ENCODE measurements at regions not wholly inside any gene's neighbourhood (a gene's known extent, or its start where the extent isn't known, plus 50 kb on each side); places are given as distances from the start of the nearest gene placed in this dataset.

GRCh38 chr18:25866331-25866730 lies 224.1 kb downstream of the SS18 start:
- DNase-seq: no peak

- no peak for DNase-seq
Measured at GRCh38 chr18:25862881-25863600, 227.4 kb downstream of the SS18 start.

DNA sequence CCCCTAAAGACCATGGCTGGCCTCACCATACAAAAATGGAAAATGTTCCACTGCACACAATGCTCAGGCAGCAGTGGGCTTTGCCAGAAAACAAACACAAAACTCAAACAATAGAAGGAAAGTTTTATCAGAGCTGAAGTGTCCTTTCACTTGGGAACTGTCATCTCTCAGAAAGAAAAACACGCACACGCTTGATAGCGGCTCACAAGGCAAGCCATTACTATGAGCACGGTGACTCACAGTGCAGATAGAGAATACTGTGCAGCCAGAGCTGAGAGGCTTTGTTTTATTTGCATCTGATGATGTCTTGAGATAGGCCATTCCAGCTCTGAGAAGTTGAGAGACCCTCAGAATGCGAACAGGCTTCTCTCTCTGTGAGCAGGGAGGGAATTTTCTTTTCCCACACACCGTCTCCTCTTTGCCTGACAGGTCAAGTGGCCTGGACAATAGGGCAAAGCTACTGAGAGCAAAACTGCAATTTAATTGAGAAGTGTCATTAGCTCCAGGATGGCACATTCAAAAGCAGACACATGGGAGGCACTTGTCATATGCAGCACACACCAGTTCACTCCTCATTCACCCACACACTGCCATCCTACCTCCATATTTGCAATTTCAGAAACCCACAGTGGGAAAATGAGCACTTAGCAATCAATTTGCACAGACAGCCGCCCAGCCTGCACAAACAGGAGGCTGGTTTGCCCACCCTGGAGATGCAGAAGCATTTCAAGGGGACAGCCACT lies 236.6 kb downstream of the SS18 start:
- DNase-seq: no peak

DNA sequence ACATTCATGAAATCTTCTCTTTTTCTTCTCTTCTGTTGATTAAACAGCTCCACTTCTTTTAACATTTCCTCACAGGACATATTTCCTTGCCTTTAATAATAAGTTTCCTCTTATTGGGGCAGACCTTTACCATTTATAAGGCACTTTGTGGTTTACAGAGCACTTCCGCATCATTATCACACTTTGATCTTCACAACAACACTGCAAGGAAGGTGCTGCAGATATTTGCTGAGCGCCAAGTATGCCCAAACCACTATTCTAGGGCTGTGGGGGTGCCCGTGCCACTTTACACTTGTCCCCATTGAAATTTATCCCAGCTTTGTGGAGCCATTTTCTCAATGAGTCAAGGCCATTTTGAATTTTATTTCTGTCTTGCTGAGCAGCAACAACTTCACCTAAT lies 246.6 kb downstream of the SS18 start:
- DNase-seq: no peak

DNA sequence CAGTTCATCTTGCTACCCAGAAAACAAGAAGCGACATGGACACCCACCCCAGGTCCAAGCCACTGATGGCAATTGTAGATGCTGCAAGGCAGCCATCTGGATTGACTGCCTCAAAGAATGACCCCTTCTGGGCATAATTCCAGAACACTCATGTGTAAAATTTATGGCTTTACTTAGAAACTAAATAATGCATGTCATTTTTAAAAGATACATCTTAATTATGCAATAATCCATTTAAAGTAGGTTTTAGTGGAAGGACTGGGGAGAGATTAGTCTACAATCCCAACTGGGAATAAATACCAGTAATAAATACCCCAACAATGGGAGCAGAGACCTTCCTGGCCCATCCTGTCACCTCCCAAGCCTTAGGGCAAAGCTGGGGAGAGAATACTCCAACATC lies 247.7 kb downstream of the SS18 start:
- no peak for DNase-seq

- no peak for DNase-seq
Measured at GRCh38 chr18:25834061-25834460, 256.4 kb downstream of the SS18 start.

- DNase-seq: no peak
Measured at GRCh38 chr18:25832001-25832604, 258.3 kb downstream of the SS18 start.

DNA sequence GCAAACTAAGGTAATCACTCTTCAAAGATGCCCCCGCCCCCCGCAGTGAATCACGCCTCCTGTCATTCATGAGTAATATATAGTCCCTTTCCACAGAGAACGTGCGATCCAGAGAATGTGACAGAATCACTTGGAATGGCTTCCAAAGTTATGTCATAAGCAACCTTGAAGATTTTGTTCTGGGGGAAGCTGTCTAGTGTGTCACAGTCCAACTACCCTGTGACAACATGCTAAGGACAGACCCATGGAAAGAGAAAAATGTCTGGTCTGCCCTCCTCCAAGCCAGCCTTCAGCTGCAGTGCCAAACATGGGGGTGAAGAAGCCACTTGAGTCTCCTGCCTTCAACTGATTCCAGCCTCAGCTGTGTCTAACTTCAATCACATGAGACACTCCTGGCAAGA lies 259.1 kb downstream of the SS18 start:
- no peak for DNase-seq

DNA sequence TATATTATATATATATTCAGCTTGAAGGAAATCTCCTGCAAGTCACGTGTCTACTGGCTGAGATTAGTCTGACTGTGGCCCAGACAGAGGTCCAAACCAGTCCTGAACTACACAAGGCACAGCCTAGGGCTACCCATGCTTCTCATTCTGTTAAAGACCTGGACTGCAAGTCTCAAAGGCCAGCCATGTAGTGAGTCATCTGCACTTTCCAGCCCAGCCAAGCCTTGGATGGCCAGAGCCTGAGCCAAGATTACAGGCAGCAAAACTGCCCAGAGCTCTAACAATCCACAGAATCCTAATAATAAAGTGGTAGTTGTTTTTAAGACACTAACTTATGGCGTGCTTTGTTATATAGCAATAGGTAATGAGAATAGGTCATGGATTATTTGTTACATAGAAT lies 259.6 kb downstream of the SS18 start:
- DNase-seq: no peak

DNA sequence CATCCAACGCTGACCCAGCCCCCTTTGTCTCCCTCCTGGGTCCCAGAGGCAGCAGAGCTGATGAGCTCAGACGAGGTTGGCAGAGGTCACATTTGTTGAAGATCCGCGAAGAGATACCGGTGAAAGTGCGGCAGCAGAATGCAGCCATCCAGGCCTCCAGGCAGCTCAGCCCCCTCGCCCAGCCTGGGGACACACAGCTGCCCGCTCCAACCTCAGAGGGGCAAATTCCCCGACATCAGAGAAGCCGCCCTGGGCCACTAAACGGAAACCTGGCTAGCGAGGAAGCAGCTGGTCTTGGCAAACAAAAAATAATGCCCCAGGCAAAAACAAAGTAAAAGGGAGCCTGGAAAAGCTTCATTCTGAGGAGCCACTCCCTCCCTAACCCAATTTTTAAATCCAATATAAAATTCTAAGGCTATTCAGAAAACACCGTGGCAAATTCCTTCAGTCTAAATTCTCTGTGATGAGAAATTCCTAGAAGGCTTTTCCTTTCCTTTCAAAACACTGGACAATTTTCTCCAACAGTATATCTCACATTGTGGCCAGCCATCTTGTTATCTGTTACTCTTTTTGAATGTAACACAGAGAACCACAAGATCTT lies 262.4 kb downstream of the SS18 start:
- DNase-seq: no peak

DNA sequence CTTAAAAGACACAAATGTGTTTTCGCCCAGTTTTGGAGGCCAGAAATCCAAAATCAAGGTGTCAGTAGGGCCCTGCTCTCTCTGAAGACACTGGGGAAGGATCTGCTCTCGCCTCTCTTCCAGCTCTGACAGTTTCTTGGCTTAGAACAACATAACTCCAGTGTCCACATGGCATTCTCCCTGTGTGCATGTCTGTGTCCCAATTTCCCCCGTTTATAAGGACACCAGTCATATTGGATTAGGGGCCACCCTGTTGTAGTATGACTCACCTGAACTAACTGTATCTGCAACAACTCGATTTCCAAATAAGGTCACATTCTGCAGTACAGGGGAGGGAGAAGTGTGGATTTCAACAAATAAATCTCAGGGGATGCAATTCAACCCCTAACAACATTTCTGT lies 263.2 kb downstream of the SS18 start:
- no peak for DNase-seq

DNA sequence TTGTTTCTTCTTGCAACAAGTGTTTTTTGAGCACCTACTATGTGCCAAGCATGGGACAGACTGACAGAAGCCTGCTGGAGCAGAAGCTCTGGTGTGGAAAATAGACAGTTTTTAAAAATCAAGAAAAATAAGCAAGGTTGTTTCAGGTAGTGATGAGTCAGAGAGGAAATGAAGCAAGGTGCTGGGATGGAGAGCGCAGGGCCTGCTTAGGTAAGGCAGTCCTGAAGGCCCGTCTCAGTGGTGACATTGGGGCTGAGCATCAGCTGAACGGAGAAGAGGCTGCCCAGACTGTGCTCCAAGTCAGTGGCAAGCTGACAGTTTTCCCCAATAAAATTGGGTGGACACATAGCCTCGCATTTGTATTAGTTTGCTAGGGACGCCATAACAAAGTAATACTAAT lies 263.6 kb downstream of the SS18 start:
- no peak for DNase-seq

GRCh38 chr18:25825979-25826776 lies 264.2 kb downstream of the SS18 start:
- no peak for DNase-seq

DNA sequence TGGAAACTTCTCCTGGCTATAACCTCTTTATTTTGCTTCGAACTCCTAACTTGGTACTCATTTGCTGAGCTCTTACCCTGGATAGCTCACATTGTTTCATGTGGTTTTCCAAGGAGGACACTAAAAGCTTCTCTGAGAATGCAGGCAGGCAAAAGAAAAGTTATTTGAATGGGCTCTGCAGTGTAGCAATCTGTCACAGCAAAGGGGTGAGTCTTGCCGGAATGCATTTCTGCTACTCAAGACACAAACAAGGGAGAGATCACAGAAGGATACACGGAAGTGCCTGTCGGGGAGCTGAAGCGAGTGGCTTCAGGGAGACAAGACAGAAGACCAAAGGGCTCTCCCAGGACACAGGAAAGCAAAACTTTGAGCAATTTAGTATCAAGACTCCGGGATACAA lies 265.4 kb downstream of the SS18 start:
- DNase-seq: no peak

DNA sequence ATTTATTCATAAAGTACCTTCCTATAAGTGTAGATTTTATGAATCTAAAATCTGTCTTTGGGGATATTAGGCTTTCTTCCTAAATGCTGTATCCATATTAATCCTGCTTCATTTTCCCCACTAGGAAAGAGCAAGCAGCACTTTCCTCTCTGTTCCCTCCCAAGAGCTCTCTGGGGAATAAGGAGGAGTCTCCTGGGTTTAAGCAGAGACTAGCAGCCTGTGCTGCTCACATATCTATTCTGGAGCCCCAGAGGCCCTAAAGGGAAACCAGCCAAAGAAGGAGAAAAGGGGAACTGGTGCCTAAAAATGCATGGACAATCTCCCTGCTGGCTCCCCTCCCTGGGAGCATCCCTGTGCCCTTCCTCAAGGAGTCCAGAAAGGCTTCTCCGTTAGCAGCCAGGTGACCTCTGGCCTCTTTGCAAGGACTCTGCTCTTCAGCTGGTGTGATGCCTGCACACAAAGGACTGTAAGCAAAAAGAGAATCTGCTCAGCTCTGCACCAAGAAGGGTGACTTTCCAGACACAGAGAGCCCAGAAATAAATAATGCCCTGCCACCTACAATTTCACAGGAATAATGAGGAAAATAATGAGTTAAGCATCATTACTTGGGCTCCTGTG lies 270.6 kb downstream of the SS18 start:
- DNase-seq: no peak

GRCh38 chr18:25818505-25818904 lies 271.9 kb downstream of the SS18 start:
- no peak for DNase-seq

- no peak for DNase-seq
Measured at GRCh38 chr18:25817546-25818237, 272.7 kb downstream of the SS18 start.

DNA sequence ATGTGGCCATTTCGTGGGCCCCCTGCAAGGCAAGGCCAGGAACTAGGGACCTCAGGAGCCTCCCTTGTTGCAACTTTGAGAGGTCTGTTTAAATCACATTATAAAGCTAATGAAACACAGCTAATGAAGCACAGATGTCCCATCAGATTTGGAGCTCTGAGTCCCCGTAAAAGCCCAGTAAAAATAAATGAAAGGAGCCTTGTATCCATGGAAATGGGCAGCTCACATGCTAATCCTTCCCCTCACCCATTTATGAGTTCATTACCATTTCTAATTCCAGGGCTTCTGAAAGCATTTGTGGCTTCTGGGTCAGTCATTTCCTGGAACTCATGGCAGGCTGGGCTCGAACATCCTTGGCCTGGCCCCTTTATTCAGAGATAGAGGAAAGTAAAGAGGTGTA lies 274.8 kb downstream of the SS18 start:
- no peak for DNase-seq

DNA sequence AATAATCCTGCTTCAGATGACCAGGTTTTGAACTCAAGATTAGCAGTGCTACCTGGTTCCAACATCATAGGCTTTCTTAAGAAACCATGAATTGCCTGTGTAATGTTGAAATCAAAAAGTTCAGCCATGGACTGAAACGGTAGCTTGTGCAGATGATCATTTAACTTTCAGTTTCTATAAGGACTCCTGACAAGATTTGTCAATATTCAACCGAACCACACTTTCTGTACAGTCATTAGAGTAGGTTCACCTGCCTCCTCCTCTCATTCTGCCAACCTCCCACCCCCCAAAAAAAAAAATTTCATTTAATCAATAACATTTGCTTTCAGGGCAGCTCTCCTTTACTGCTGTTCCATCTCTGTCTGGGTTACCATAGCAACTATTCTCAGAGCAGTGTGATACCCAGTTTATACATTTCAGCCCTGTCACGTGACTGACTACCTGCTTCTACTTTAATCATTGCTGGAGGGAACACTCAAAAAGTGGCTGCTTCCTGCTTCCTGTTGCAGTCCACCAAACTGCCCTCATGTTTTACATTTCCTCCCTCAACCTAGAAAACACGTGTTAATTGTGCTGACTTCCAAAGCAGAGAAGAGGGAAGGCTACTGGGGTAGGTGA lies 275.5 kb downstream of the SS18 start:
- no peak for DNase-seq

DNA sequence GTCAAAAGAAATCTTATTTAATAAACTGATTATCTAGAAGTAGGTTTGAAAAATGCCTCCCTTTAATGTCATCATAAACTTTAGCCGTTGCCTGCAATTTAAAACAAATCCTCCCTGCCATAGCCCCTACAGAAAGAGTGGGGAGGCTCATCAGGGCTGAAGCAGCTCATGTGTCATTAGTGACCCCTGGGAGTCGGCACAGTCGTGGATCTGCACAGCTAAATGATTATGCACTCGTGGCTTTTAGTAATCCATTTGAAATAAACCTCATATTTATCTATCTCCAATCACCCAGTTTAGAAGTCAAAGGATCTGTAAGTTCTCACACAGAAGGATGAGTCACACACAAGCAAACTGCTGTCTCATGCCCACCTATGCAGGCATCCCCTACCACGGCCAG lies 277.3 kb downstream of the SS18 start:
- no peak for DNase-seq

GRCh38 chr18:25810736-25811135 lies 279.7 kb downstream of the SS18 start:
- no peak for DNase-seq

All from activated gamma-delta T cell treated with Interleukin-2 at 50 U/mL for 16 hours (primary cell).